ENCODE measurements at regions not wholly inside any gene's neighbourhood (a gene's known extent, or its start where the extent isn't known, plus 50 kb on each side); places are given as distances from the start of the nearest gene placed in this dataset.

GRCh38 chr21:15130751-15131150 lies 66.0 kb upstream of the NRIP1 start:
- no peaks in the 10 kb centered on the region for H3K9me3 ChIP-seq
- H3K4me1 ChIP-seq = peaks cover 0 to 6% (median 0%) of the 10 kb centered on the region in 4 donors
- 62 to 68% methylated on average over 1 of the region's 1 CpG for WGBS, 2 donors
- no peaks in the 10 kb centered on the region for H3K27me3 ChIP-seq
- no peak overlapping the region for H3K4me3 ChIP-seq
- TF ChIP-seq POLR2AphosphoS5 (IDR thresholded peaks at IDR 0.05) (no peak), POLR2A (IDR thresholded peaks at IDR 0.05) (no peak), EP300 (IDR thresholded peaks at IDR 0.05) (no peak), CTCF (IDR thresholded peaks at IDR 0.05) (no peak)
- no peak for DNase-seq
- H3K27ac ChIP-seq = no peak overlapping the region
- H3K36me3 ChIP-seq = no peaks in the 10 kb centered on the region
- no peak for ATAC-seq (ENCODE audit: low FRiP score in 2 of 2)

GRCh38 chr21:15132781-15133180 lies 68.0 kb upstream of the NRIP1 start:
- DNase-seq (no peak), ATAC-seq (ENCODE audit: low FRiP score in 2 of 2) (no peak)
- no peaks in the 10 kb centered on the region for H3K9me3 ChIP-seq
- H3K36me3 ChIP-seq = no peaks in the 10 kb centered on the region
- TF ChIP-seq EP300 (IDR thresholded peaks at IDR 0.05) (no peak), POLR2AphosphoS5 (IDR thresholded peaks at IDR 0.05) (no peak), CTCF (IDR thresholded peaks at IDR 0.05) (no peak), POLR2A (IDR thresholded peaks at IDR 0.05) (no peak)
- WGBS, 2 donors = 84 to 95% methylated on average over 7 of the region's 7 CpGs
- peaks cover 0 to 6% (median 0%) of the 10 kb centered on the region in 4 donors for H3K4me1 ChIP-seq
- H3K4me3 ChIP-seq = no peak overlapping the region
- H3K27ac ChIP-seq = no peak overlapping the region
- H3K27me3 ChIP-seq = no peaks in the 10 kb centered on the region

GRCh38 chr21:15134701-15135470 lies 70.1 kb upstream of the NRIP1 start:
- Histone ChIP-seq H3K36me3 (no peaks in the 10 kb centered on the region), H3K4me3 (no peak overlapping the region), H3K27me3 (no peaks in the 10 kb centered on the region), H3K4me1 (peaks cover 0 to 7% (median 0%) of the 10 kb centered on the region in 4 donors), H3K27ac (no peak overlapping the region), H3K9me3 (no peaks in the 10 kb centered on the region)
- WGBS, 2 donors = 49 to 53% methylated on average over 7 of the region's 7 CpGs
- TF ChIP-seq POLR2A (IDR thresholded peaks at IDR 0.05) = no peak
- DNase-seq (peak in 1 of 2 donors; percentile 22), ATAC-seq (ENCODE audit: low FRiP score in 2 of 2) (peak in 1 of 2 donors; percentile 66)

GRCh38 chr21:15135867-15136629 lies 71.2 kb upstream of the NRIP1 start:
- Histone ChIP-seq H3K27me3 (no peaks in the 10 kb centered on the region), H3K4me3 (no peak overlapping the region), H3K36me3 (no peaks in the 10 kb centered on the region), H3K27ac (no peak overlapping the region), H3K9me3 (no peaks in the 10 kb centered on the region), H3K4me1 (peaks cover 6 to 14% (median 8%) of the 10 kb centered on the region in 4 donors)
- TF ChIP-seq POLR2AphosphoS5 (IDR thresholded peaks at IDR 0.05) (no peak), EP300 (IDR thresholded peaks at IDR 0.05) (no peak), CTCF (IDR thresholded peaks at IDR 0.05) (no peak), POLR2A (IDR thresholded peaks at IDR 0.05) (no peak)
- ATAC-seq (ENCODE audit: low FRiP score in 2 of 2) = no peak
- WGBS, 2 donors = 84 to 94% methylated on average over 3 of the region's 3 CpGs
- no peak for DNase-seq

- TF ChIP-seq POLR2A (IDR thresholded peaks at IDR 0.05) = no peak
- no peak for TF ChIP-seq POLR2AphosphoS5 (IDR thresholded peaks at IDR 0.05)
- no peak for TF ChIP-seq EP300 (IDR thresholded peaks at IDR 0.05)
- Histone ChIP-seq H3K4me1 (peaks cover 6 to 14% (median 10%) of the 10 kb centered on the region in 4 donors), H3K27ac (no peak overlapping the region), H3K4me3 (no peak overlapping the region), H3K36me3 (no peaks in the 10 kb centered on the region), H3K9me3 (no peaks in the 10 kb centered on the region), H3K27me3 (no peaks in the 10 kb centered on the region)
- no peak for ATAC-seq (ENCODE audit: low FRiP score in 2 of 2)
- 23 to 24% methylated on average over 7 of the region's 7 CpGs for WGBS, 2 donors
- DNase-seq = no peak
These were observed 73.7 kb upstream of the NRIP1 start for GRCh38 chr21:15138490-15138889.
